ENCODE measurements at regions not wholly inside any gene's neighbourhood (a gene's known extent, or its start where the extent isn't known, plus 50 kb on each side); places are given as distances from the start of the nearest gene placed in this dataset.

- TF ChIP-seq CTCF (IDR thresholded peaks at IDR 0.05; ENCODE audit: poor library complexity) (no peak), EZH2 (IDR thresholded peaks at IDR 0.05; ENCODE audit: borderline replicate concordance) (no peak)
These were observed 66.7 kb upstream of the MIR17HG start for GRCh38 chr13:91280801-91281200.
